GM12878 (cell line): ENCODE measurements at regions not wholly inside any gene's neighbourhood (a gene's known extent, or its start where the extent isn't known, plus 50 kb on each side); places are given as distances from the start of the nearest gene placed in this dataset.

ENCODE experiments used
- ATAC-seq: fragments of 200-7000 bp; cut with Tn5 transposase; 3 replicates; pipeline ENCODE4 v1.9.1; 2020; ENCODE audit warnings: mild to moderate bottlenecking, moderate library complexity
- BruUV-seq: library from RNA; stranded (reverse); fragments of 400-500 nt; replicated peaks from 2 replicates; lab custom pipeline; 2021; lab: Mats Ljungman, UMichigan
- CTCF ChIA-PET: fragments of 300-600 bp; sonication (Branson Sonifier 250); formaldehyde crosslinking; extraction: SDS; loops from one replicate; lab custom pipeline; 2021; ENCODE audit warnings: inconsistent platforms; lab: Yijun Ruan, JAX
- POLR2A ChIA-PET: fragments of 350-600 bp; formaldehyde crosslinking; extraction: SDS; loops from one replicate; lab custom pipeline; 2021; ENCODE audit warnings: inconsistent platforms; lab: Charles Lee
- RAD21 ChIA-PET: fragments of 300-600 bp; sonication (Branson Sonifier 250); formaldehyde crosslinking; loops from one replicate; lab custom pipeline; 2023; ENCODE audit warnings: antibody characterized with exemption; ENCODE audit not compliant: unreplicated experiment; lab: Charles Lee
- SMC1A ChIA-PET: fragments of 300-600 bp; sonication (Branson Sonifier 250); formaldehyde crosslinking; loops from one replicate; lab custom pipeline; 2023; ENCODE audit not compliant: unreplicated experiment, uncharacterized antibody; lab: Charles Lee
- DNase-seq: peaks from one replicate; pipeline ENCODE4 v3.0.0-alpha.2; 2011; ENCODE audit warnings: low read depth, low spot score
- FAIRE-seq: peaks from 3 replicates; lab custom pipeline; 2011; peaks lifted over from hg19 to GRCh38; lab: Jason Lieb, UNC
- H2AFZ ChIP-seq: 2 replicates; pipeline ENCODE4 v1.6.0; 2011; ENCODE audit warnings: low read depth, low read length, control low read depth; ENCODE audit not compliant: control insufficient read depth
- H3K27ac ChIP-seq: 2 replicates; pipeline ENCODE4 v1.5.1; 2011; ENCODE audit warnings: control low read depth; ENCODE audit not compliant: control insufficient read depth, insufficient read depth
- H3K27me3 ChIP-seq, 2 experiments: replicated peaks in 1 of 2; 2 replicates each; pipeline versions ENCODE4 v1.6.0 to v1.6.1; 2011; ENCODE audit warnings: low read length in 1 of 2; ENCODE audit not compliant: control insufficient read depth in 2 of 2, insufficient read depth in 2 of 2
- H3K36me3 ChIP-seq, 2 experiments: 2 replicates each; pipeline ENCODE4 v1.5.1; 2011; ENCODE audit warnings: low read length in 1 of 2; ENCODE audit not compliant: control insufficient read depth in 2 of 2, insufficient read depth in 2 of 2
- H3K4me1 ChIP-seq: 2 replicates; pipeline ENCODE4 v1.6.1; 2011; ENCODE audit warnings: mild to moderate bottlenecking, low read length, moderate library complexity, mixed read lengths; ENCODE audit not compliant: control insufficient read depth, insufficient read depth
- H3K4me2 ChIP-seq: 2 replicates; pipeline ENCODE4 v1.6.0; 2011; ENCODE audit warnings: control low read depth; ENCODE audit not compliant: control insufficient read depth, insufficient read depth
- H3K4me3 ChIP-seq: fragments of 200-600 bp; sonication (generic); 2 replicates; pipeline ENCODE4 v1.5.1; 2016
- H3K79me2 ChIP-seq: 2 replicates; pipeline ENCODE4 v1.6.0; 2011; ENCODE audit warnings: low read length; ENCODE audit not compliant: control insufficient read depth, insufficient read depth
- H3K9ac ChIP-seq: 2 replicates; pipeline ENCODE4 v1.8.0; 2011; ENCODE audit warnings: low read length, control low read depth, mixed read lengths; ENCODE audit not compliant: control insufficient read depth, insufficient read depth
- H3K9me3 ChIP-seq: replicated peaks from 3 replicates; pipeline ENCODE4 v1.5.1; 2011; ENCODE audit warnings: mild to moderate bottlenecking, low read length; ENCODE audit not compliant: control insufficient read depth, insufficient read depth
- H4K20me1 ChIP-seq: 2 replicates; pipeline ENCODE4 v1.6.0; 2011; ENCODE audit not compliant: control insufficient read depth, insufficient read depth
- BRCA1 ChIP-seq: IDR thresholded peaks from 2 replicates; pipeline ENCODE4 v1.6.1; 2011; ENCODE audit warnings: low read depth, low read length, improper control_type of control experiment
- ETV6 ChIP-seq, 2 experiments: fragments of 450-650 bp in 1 of 2; IDR thresholded peaks in 1 of 2; conservative IDR thresholded peaks in 1 of 2; 2 replicates each; pipeline ENCODE4 v1.6.1; 2014; ENCODE audit warnings: antibody characterized with exemption in 1 of 2, borderline replicate concordance in 1 of 2, low read depth in 1 of 2, mild to moderate bottlenecking in 1 of 2, moderate library complexity in 1 of 2
- GATAD2B ChIP-seq: fragments of 450-650 bp; conservative IDR thresholded peaks from 2 replicates; pipeline ENCODE4 v1.6.1; 2017; ENCODE audit warnings: low read depth, mild to moderate bottlenecking, moderate library complexity
- IKZF1 ChIP-seq: fragments of 450-650 bp; conservative IDR thresholded peaks from 2 replicates; pipeline ENCODE4 v1.6.1; 2017; ENCODE audit warnings: antibody characterized with exemption, mild to moderate bottlenecking
- IKZF2 ChIP-seq, 2 experiments: fragments of 450-650 bp; IDR thresholded peaks; 2 replicates each; pipeline ENCODE4 v1.6.1; 2017; ENCODE audit warnings: mild to moderate bottlenecking in 2 of 2, moderate library complexity in 2 of 2
- MEF2A ChIP-seq: IDR thresholded peaks from 2 replicates; pipeline ENCODE4 v1.6.1; 2011; ENCODE audit warnings: low read depth, mild to moderate bottlenecking, low read length, moderate library complexity; ENCODE audit not compliant: insufficient read depth
- MTA2 ChIP-seq: fragments of 450-650 bp; IDR thresholded peaks from 2 replicates; pipeline ENCODE4 v1.6.1; 2016; ENCODE audit warnings: low read depth, mild to moderate bottlenecking, moderate library complexity
- NKRF ChIP-seq: fragments of 450-650 bp; conservative IDR thresholded peaks from 2 replicates; pipeline ENCODE4 v1.6.1; 2017; ENCODE audit warnings: mild to moderate bottlenecking, moderate library complexity
- NRF1 ChIP-seq: conservative IDR thresholded peaks from 2 replicates; pipeline ENCODE4 v1.6.1; 2011; ENCODE audit warnings: mild to moderate bottlenecking, low read depth, low read length, improper control_type of control experiment
- POLR2AphosphoS2 ChIP-seq: IDR thresholded peaks from 2 replicates; pipeline ENCODE4 v1.6.1; 2011; ENCODE audit warnings: low read depth, mild to moderate bottlenecking, low read length, improper control_type of control experiment, moderate library complexity
- RELA ChIP-seq: fragments of 450-650 bp; IDR thresholded peaks from 2 replicates; pipeline ENCODE4 v1.8.0; 2014; ENCODE audit warnings: borderline replicate concordance; ENCODE audit not compliant: partially characterized antibody
- RFX5 ChIP-seq: IDR thresholded peaks from 2 replicates; pipeline ENCODE4 v1.6.1; 2011; ENCODE audit warnings: low read depth, low read length, improper control_type of control experiment
- RUNX3 ChIP-seq: IDR thresholded peaks from 2 replicates; pipeline ENCODE4 v1.6.1; 2012; ENCODE audit warnings: low read length, inconsistent platforms
- STAT1 ChIP-seq: fragments of 450-650 bp; conservative IDR thresholded peaks from 2 replicates; pipeline ENCODE4 v1.6.1; 2014; ENCODE audit warnings: antibody characterized with exemption, mild to moderate bottlenecking
- TARDBP ChIP-seq: IDR thresholded peaks from 2 replicates; pipeline ENCODE4 v1.6.1; 2016; ENCODE audit warnings: borderline replicate concordance
- YY1 ChIP-seq: IDR thresholded peaks from 2 replicates; pipeline ENCODE4 v1.6.1; 2011; ENCODE audit warnings: low read depth, mild to moderate bottlenecking, low read length
- WGBS: methylation state at CpG from one replicate; pipeline ENCODE4 v1.1.6; 2016; ENCODE audit warnings: low lambda C conversion rate; ENCODE audit not compliant: insufficient replicate concordance, insufficient coverage; ENCODE audit errors: missing lambda C conversion rate; 5-methylcytosine and 5-hydroxymethylcytosine counted together
- in situ Hi-C: fragments of 300-500 bp; cut with MboI; formaldehyde crosslinking; loops from 9 replicates; pipeline ENCODE4 v1.14.3; 2018; ENCODE audit warnings: mixed read lengths
- intact Hi-C: fragments of 100-400 bp; cut with micrococcal nuclease; formaldehyde crosslinking; loops from one replicate; pipeline ENCODE4 v1.14.2; 2022; ENCODE audit not compliant: unreplicated experiment

- TF ChIP-seq MEF2A (no peak), POLR2AphosphoS2 (no peak), RFX5 (no peak)
- TF ChIP-seq, all 136 proteins: peak for 0
These were observed 245.3 kb downstream of the MAFB start for GRCh38 chr20:40443753-40444152.

DNA sequence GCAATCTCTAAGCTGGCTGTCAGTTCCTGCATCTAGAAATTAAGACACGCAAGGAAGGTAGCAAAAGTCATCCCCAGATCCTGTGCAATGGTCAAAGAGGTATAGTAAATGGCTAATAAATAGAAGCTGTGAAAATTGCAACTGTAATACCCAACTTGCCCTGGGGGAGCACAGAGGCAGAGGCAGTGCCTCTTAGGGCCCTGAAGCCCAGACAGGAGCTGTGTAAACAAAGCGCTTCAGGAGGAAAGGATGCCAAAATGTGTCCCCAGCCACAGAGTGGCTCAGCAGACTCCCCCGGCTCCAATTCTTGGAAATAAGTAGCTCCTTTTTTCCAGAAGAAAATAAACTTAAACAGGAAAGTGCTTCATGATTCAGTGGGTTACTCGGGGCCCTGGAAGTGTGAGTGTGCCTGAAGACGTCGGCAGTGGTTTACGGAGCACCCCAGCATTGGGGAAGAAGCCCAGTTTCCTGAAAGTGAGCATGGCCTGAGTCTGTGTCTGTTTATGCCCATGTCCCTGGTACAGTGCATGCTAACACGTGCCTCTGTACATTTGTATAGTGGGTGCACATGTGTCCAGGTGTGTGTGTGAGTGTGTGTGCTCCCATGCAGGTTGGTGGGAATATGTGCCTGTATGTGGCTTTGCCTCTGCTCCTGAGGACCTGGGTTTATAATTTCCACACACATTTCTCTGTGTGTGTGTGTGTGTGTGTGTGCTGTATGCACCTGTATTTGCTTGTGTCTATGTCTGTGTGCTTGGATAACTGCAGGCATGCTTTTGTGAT, 246.7 kb downstream of the MAFB start:
- H3K9ac ChIP-seq: no peak overlapping the region
- no peaks in the 10 kb centered on the region for H3K4me1 ChIP-seq
- no peak for FAIRE-seq
- no peaks in the 10 kb centered on the region for H3K9me3 ChIP-seq
- POLR2A ChIA-PET: no interaction called here
- no peak overlapping the region for H3K27ac ChIP-seq
- H3K27me3 ChIP-seq: no peaks in the 10 kb centered on the region; a peak in 1 of 4 replicates
- CTCF ChIA-PET: no interaction called here
- no peak for DNase-seq
- no peak overlapping the region for H3K4me2 ChIP-seq
- no peaks in the 10 kb centered on the region for H3K79me2 ChIP-seq
- no peak overlapping the region for H3K4me3 ChIP-seq
- no peak overlapping the region for H2AFZ ChIP-seq
- no peak for ATAC-seq
- intact Hi-C loops (no loop called here), in situ Hi-C loops (no loop called here)
- no TSS peak for BruUV-seq
- RAD21 ChIA-PET: no interaction called here
- no peaks in the 10 kb centered on the region for H4K20me1 ChIP-seq
- SMC1A ChIA-PET: no interaction called here
- 36% methylated on average over 8 of the region's 8 CpGs for WGBS
- H3K36me3 ChIP-seq: no peaks in the 10 kb centered on the region
- no peak for TF ChIP-seq TARDBP
- no peak for TF ChIP-seq YY1
- TF ChIP-seq STAT1: no peak
- no peak for TF ChIP-seq GATAD2B
- TF ChIP-seq NRF1: no peak
- TF ChIP-seq IKZF1: no peak
- TF ChIP-seq MTA2: no peak
- TF ChIP-seq IKZF2 (IDR thresholded peaks at IDR 0.05): no peak
- no peak for TF ChIP-seq RELA
- no peak for TF ChIP-seq RUNX3
- no peak for TF ChIP-seq MEF2A
- no peak for TF ChIP-seq BRCA1
- TF ChIP-seq ETV6 (conservative IDR thresholded peaks at IDR 0.05 in 1 of 2, IDR thresholded peaks at IDR 0.05 in 1 of 2; ENCODE audit: borderline replicate concordance in 1 of 2, low read depth in 1 of 2): no peak
- TF ChIP-seq NKRF: no peak

More at GRCh38 chr20:40443753-40444152, 245.3 kb downstream of the MAFB start:
- SMC1A ChIA-PET: no interaction called here
- H2AFZ ChIP-seq: no peak overlapping the region
- DNase-seq (no peak), FAIRE-seq (no peak), ATAC-seq (no peak)
- H3K79me2 ChIP-seq: no peaks in the 10 kb centered on the region
- intact Hi-C loops (no loop called here), in situ Hi-C loops (no loop called here)
- no peak overlapping the region for H3K27ac ChIP-seq
- no peaks in the 10 kb centered on the region for H3K36me3 ChIP-seq
- no peak overlapping the region for H3K4me3 ChIP-seq
- WGBS: 2% methylated on average over 5 of the region's 5 CpGs
- H3K9ac ChIP-seq: no peak overlapping the region
- H3K27me3 ChIP-seq: no peaks in the 10 kb centered on the region; a peak in 1 of 4 replicates
- BruUV-seq: no TSS peak
- H3K4me1 ChIP-seq: no peaks in the 10 kb centered on the region
- RAD21 ChIA-PET: no interaction called here
- H3K4me2 ChIP-seq: no peak overlapping the region
- CTCF ChIA-PET: no interaction called here
- POLR2A ChIA-PET: no interaction called here
- no peaks in the 10 kb centered on the region for H4K20me1 ChIP-seq
- no peaks in the 10 kb centered on the region for H3K9me3 ChIP-seq
